ENCODE measurements at regions not wholly inside any gene's neighbourhood (a gene's known extent, or its start where the extent isn't known, plus 50 kb on each side); places are given as distances from the start of the nearest gene placed in this dataset.

- no peak for TF ChIP-seq CTCF (IDR thresholded peaks at IDR 0.05)
- no peak for TF ChIP-seq POLR2AphosphoS5 (IDR thresholded peaks at IDR 0.05)
- no peak for TF ChIP-seq POLR2A (IDR thresholded peaks at IDR 0.05)
Observed at GRCh38 chr7:124202546-124202945, 169.7 kb upstream of the TMEM229A start.

All from suprapubic skin (tissue), 4 donors.